ENCODE measurements at regions not wholly inside any gene's neighbourhood (a gene's known extent, or its start where the extent isn't known, plus 50 kb on each side); places are given as distances from the start of the nearest gene placed in this dataset.

DNA sequence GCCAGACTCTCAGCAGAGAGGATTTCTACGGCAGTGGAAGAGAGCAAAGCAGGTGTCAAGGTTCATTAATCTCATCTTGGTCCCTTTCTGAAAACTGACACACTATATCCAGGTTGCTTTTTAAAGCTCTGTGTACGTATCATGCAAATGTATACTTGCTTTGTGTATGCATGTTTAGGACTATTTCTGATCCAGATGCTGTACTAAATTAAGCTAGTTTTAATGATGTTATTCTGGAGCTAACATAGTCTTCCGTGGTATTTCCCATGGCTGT lies 59.2 kb upstream of the SNX9 start:
- ATAC-seq (ENCODE audit: low FRiP score in 2 of 2) (no peak), DNase-seq (no peak)
- Histone ChIP-seq H3K27me3 (no peaks in the 10 kb centered on the region), H3K9me3 (no peaks in the 10 kb centered on the region), H3K4me3 (no peak overlapping the region), H3K4me1 (peaks cover 23 to 38% (median 25%) of the 10 kb centered on the region in 4 donors), H3K27ac (peak overlapping the region; percentile 44 to 59 (median 57)), H3K36me3 (no peaks in the 10 kb centered on the region)
- 50 to 51% methylated on average over 3 of the region's 3 CpGs for WGBS, 2 donors
- TF ChIP-seq POLR2AphosphoS5 (IDR thresholded peaks at IDR 0.05) = no peak
- no peak for TF ChIP-seq POLR2A (IDR thresholded peaks at IDR 0.05)

DNA sequence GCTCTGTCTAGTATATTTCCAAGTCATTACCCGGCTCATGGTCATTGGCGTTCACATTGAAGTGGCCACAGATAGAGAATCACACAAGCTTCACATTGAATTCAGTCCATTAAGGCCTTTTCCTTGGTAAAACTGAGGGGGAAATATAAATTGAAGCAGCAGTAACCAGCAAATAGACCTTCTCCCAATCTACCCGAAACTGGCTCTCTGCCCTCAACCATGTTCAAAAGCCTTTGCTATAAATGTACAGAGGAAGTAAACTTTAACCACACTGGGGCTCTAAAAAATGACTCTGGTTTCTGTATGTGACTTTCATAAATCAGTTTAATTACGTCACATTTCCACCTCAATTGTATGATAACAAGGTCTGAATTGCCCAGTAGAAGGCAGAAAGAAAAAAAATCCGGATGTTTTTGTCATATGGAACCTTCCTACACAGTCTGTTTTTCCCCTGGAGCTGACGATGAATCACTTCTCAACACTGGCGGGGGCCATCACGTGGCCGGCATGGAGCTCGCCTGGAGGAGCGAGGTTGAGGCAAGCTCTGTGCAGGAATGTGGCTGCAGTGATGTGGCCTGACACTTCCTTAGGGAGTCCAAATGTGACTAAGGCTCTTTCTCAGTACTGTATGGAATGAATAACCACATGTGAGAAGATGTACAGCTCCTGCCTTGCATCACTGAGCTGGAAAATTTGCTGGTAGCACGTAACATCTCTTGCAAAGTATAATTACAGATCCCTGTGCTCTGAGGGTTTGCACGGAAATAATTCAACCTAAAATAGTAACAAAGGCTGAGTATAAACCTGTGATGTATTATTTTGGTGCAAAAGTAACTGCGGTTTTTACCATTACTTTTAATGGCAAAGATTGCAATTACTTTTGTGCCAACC lies 58.6 kb upstream of the SNX9 start:
- Histone ChIP-seq H3K4me3 (no peak overlapping the region), H3K27ac (peak overlapping the region; percentile 44 to 59 (median 57)), H3K9me3 (no peaks in the 10 kb centered on the region), H3K27me3 (no peaks in the 10 kb centered on the region), H3K4me1 (peaks cover 26 to 43% (median 28%) of the 10 kb centered on the region in 4 donors), H3K36me3 (no peaks in the 10 kb centered on the region)
- DNase-seq (peak; percentile 87), ATAC-seq (ENCODE audit: low FRiP score in 2 of 2) (peak; percentile 77 to 89)
- 25 to 26% methylated on average over 14 of the region's 14 CpGs for WGBS, 2 donors
- TF ChIP-seq POLR2A (IDR thresholded peaks at IDR 0.05) (peak in 1 of 4 donors; percentile 47), EP300 (IDR thresholded peaks at IDR 0.05) (peak in 2 of 4 donors; percentile 23 to 66), POLR2AphosphoS5 (IDR thresholded peaks at IDR 0.05) (peak; percentile 41 to 79)
- TF ChIP-seq, protein P1, sequence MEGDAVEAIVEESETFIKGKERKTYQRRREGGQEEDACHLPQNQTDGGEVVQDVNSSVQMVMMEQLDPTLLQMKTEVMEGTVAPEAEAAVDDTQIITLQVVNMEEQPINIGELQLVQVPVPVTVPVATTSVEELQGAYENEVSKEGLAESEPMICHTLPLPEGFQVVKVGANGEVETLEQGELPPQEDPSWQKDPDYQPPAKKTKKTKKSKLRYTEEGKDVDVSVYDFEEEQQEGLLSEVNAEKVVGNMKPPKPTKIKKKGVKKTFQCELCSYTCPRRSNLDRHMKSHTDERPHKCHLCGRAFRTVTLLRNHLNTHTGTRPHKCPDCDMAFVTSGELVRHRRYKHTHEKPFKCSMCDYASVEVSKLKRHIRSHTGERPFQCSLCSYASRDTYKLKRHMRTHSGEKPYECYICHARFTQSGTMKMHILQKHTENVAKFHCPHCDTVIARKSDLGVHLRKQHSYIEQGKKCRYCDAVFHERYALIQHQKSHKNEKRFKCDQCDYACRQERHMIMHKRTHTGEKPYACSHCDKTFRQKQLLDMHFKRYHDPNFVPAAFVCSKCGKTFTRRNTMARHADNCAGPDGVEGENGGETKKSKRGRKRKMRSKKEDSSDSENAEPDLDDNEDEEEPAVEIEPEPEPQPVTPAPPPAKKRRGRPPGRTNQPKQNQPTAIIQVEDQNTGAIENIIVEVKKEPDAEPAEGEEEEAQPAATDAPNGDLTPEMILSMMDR (IDR thresholded peaks at IDR 0.05) = no peak

DNA sequence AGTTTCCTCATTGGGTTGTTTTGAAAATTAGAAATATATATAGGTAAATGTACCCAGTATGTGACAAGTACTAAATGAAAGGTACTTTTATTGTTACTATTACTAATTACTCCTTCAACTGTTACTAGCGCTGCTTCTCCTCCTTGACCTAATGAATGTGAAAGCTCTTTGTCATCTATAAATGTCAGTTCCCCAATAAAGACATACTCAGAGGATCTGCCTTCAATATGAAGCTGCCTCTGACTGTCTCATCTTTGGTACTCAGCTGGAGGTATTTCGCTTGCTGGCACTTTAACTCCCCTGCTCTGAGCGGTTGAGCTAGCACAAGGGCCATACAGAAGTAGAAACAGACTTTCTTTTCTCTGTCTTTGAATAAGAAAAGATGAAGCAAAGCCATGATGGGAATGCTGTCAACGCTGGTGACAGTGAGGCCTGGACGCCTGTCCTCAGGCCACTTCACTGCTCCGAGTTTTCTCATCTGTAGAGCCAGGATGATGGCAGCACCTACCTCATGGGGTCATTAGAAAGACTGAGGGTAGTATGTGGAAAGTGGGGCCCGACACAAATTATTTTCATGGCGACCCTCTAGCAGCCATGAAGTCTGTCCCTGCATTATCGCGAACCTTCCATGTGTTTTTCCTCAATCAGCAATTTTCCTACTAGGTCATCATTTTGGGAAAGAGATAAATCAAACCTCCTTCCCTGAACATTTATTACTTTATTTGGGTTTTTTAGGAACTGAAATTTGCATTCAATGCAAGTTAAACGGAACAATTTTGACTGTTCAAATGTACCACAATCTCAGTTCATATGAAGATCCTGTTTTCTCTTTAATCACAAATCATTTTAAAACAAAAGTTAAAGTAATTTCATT lies 55.9 kb upstream of the SNX9 start:
- Histone ChIP-seq H3K4me1 (peaks cover 23 to 39% (median 30%) of the 10 kb centered on the region in 4 donors), H3K4me3 (no peak overlapping the region), H3K27ac (peak overlapping the region in 1 of 4 donors; percentile 73), H3K27me3 (no peaks in the 10 kb centered on the region), H3K36me3 (no peaks in the 10 kb centered on the region), H3K9me3 (no peaks in the 10 kb centered on the region)
- TF ChIP-seq POLR2A (IDR thresholded peaks at IDR 0.05) (no peak), EP300 (IDR thresholded peaks at IDR 0.05) (no peak), POLR2AphosphoS5 (IDR thresholded peaks at IDR 0.05) (no peak)
- TF ChIP-seq, protein P1 (IDR thresholded peaks at IDR 0.05) = no peak
- no peak for DNase-seq
- ATAC-seq (ENCODE audit: low FRiP score in 2 of 2) = no peak
- 91 to 96% methylated on average over 11 of the region's 11 CpGs for WGBS, 2 donors

DNA sequence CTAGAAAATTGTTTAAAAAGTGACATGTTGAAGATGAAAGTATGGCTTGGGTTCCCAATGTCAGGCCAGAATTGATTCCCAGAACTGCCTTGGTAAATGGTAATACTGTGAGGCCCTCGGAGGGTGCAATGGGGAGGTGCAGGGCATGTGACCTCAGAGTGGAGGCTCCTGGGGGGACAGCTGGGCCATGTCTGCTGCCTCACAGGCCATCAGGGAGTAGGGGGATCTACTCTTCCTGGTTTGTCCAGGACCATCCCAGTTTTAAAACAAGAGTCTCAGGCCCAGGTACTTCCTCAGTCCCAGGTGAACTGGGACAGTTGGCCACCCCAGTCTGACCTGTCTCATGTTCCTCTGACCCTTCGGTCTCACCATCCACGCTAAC lies 55.3 kb upstream of the SNX9 start:
- 95 to 100% methylated on average over 3 of the region's 3 CpGs for WGBS, 2 donors
- H3K36me3 ChIP-seq = no peaks in the 10 kb centered on the region
- peak overlapping the region in 1 of 4 donors; percentile 73 for H3K27ac ChIP-seq
- ATAC-seq (ENCODE audit: low FRiP score in 2 of 2) (no peak), DNase-seq (no peak)
- TF ChIP-seq POLR2AphosphoS5 (IDR thresholded peaks at IDR 0.05) (no peak), POLR2A (IDR thresholded peaks at IDR 0.05) (no peak), EP300 (IDR thresholded peaks at IDR 0.05) (no peak)
- TF ChIP-seq, protein P1 (IDR thresholded peaks at IDR 0.05) = no peak
- H3K4me1 ChIP-seq = peaks cover 22 to 35% (median 28%) of the 10 kb centered on the region in 4 donors
- no peaks in the 10 kb centered on the region for H3K9me3 ChIP-seq
- no peaks in the 10 kb centered on the region for H3K27me3 ChIP-seq
- no peak overlapping the region for H3K4me3 ChIP-seq

DNA sequence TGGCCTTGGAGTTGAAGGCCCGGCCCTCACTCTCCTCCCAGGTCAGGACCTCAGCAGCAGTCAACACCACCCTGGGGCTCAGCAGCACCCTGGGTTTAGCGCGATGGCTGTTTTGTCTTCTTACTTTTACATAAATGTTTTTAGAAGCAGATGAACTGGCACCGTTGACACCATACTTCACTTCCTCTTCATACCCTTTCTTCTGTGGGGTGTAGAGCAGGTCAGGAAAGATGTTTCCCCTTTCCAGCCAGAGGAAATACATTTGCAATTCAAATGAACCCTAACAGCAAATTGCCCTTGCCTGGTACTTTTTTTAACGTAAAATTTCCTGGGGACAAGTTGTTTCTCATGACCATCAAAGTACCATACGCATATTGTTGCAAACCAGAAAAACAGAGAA lies 54.7 kb upstream of the SNX9 start:
- H3K9me3 ChIP-seq = no peaks in the 10 kb centered on the region
- 62 to 84% methylated on average over 6 of the region's 6 CpGs for whole genome bisulfite sequencing, 2 donors
- no peak overlapping the region for H3K4me3 ChIP-seq
- no peaks in the 10 kb centered on the region for H3K27me3 ChIP-seq
- ATAC-seq (ENCODE audit: low FRiP score in 2 of 2) (no peak), DNase-seq (no peak)
- no peaks in the 10 kb centered on the region for H3K36me3 ChIP-seq
- H3K4me1 ChIP-seq = peaks cover 17 to 30% (median 22%) of the 10 kb centered on the region in 4 donors
- peak overlapping the region in 1 of 4 donors; percentile 73 for H3K27ac ChIP-seq
- TF ChIP-seq POLR2AphosphoS5 (IDR thresholded peaks at IDR 0.05) (no peak), EP300 (IDR thresholded peaks at IDR 0.05) (no peak), POLR2A (IDR thresholded peaks at IDR 0.05) (peak in 1 of 4 donors; percentile 15)
- TF ChIP-seq, protein P1 (IDR thresholded peaks at IDR 0.05) = no peak

Data from upper lobe of left lung (tissue), 6 donors.